CD14-positive monocyte (primary cell): ENCODE measurements at regions not wholly inside any gene's neighbourhood (a gene's known extent, or its start where the extent isn't known, plus 50 kb on each side); places are given as distances from the start of the nearest gene placed in this dataset.

Source experiments
- DNase-seq, 3 donors: peaks; one replicate each; pipeline ENCODE4 v3.0.0-alpha.2; 2011 to 2022
- H2AFZ ChIP-seq: 2 replicates; pipeline ENCODE4 v1.6.0; 2012; ENCODE audit warnings: mild to moderate bottlenecking, low read depth, low read length, inconsistent platforms; ENCODE audit not compliant: insufficient read depth, poor library complexity, severe bottlenecking
- H3K27ac ChIP-seq, 2 donors: 1 replicate in 1 of 2; 2 replicates in 1 of 2; pipeline ENCODE4 v1.5.1; 2012 to 2013; ENCODE audit warnings: low read length in 2 of 2, control low read depth in 1 of 2, inconsistent platforms in 1 of 2, low read depth in 1 of 2, mild to moderate bottlenecking in 1 of 2
- H3K27me3 ChIP-seq, 2 donors: one replicate each; pipeline versions ENCODE4 v1.6.0 to v1.6.1; 2011 to 2013; ENCODE audit warnings: low read length in 2 of 2; ENCODE audit not compliant: control insufficient read depth in 2 of 2, insufficient read depth in 2 of 2
- H3K36me3 ChIP-seq, 2 donors: replicated peaks in 1 of 2; 1 replicate in 1 of 2; 2 replicates in 1 of 2; pipeline versions ENCODE4 v1.5.1 to v1.6.1; 2012 to 2013; ENCODE audit warnings: low read length in 2 of 2, control low read depth in 1 of 2, inconsistent platforms in 1 of 2, mild to moderate bottlenecking in 1 of 2; ENCODE audit not compliant: insufficient read depth in 2 of 2, control insufficient read depth in 1 of 2
- H3K4me1 ChIP-seq, 2 donors: 1 replicate in 1 of 2; 2 replicates in 1 of 2; pipeline versions ENCODE4 v1.5.1 to v1.6.1; 2012 to 2013; ENCODE audit warnings: low read length in 2 of 2, control low read depth in 1 of 2, inconsistent platforms in 1 of 2, mild to moderate bottlenecking in 1 of 2, moderate library complexity in 1 of 2; ENCODE audit not compliant: insufficient read depth in 2 of 2, control insufficient read depth in 1 of 2
- H3K4me2 ChIP-seq: replicated peaks from 2 replicates; pipeline ENCODE3; 2012; ENCODE audit warnings: low read length, moderate library complexity, mild to moderate bottlenecking; ENCODE audit not compliant: poor library complexity, severe bottlenecking; ENCODE audit errors: extremely low read depth
- H3K4me3 ChIP-seq, 3 experiments: fragments of 200-600 bp in 1 of 3; sonication (generic) in 1 of 3; replicated peaks in 1 of 3; 1 replicate in 2 of 3; 2 replicates in 1 of 3; pipeline ENCODE4 v1.5.1; 2011 to 2013; ENCODE audit warnings: low read length in 3 of 3, mild to moderate bottlenecking in 3 of 3, control low read depth in 2 of 3, low read depth in 2 of 3, inconsistent platforms in 1 of 3, moderate library complexity in 1 of 3
- H3K79me2 ChIP-seq: 2 replicates; pipeline ENCODE4 v1.6.0; 2012; ENCODE audit warnings: mild to moderate bottlenecking, control low read depth, inconsistent platforms, low read length, moderate library complexity; ENCODE audit not compliant: insufficient read depth
- H3K9ac ChIP-seq: 2 replicates; pipeline ENCODE4 v1.6.0; 2017; ENCODE audit warnings: low read length, mild to moderate bottlenecking; ENCODE audit not compliant: insufficient read depth, poor library complexity, severe bottlenecking
- H3K9me3 ChIP-seq, 2 donors: replicated peaks in 1 of 2; 1 replicate in 1 of 2; 2 replicates in 1 of 2; pipeline versions ENCODE4 v1.5.1 to v1.6.1; 2012 to 2013; ENCODE audit warnings: low read length in 2 of 2, control low read depth in 1 of 2; ENCODE audit not compliant: control insufficient read depth in 1 of 2, insufficient read depth in 1 of 2
- H4K20me1 ChIP-seq: 2 replicates; pipeline ENCODE4 v1.6.0; 2012; ENCODE audit warnings: mild to moderate bottlenecking, low read length, control low read depth, moderate library complexity; ENCODE audit not compliant: insufficient read depth
- H3K27ac Mint-ChIP-seq, 7 donors: one replicate each; pipeline ENCODE4 v1.8.0; 2020; ENCODE audit warnings: mild to moderate bottlenecking in 7 of 7, mixed read lengths in 7 of 7, moderate library complexity in 6 of 7, inconsistent platforms in 2 of 7
- H3K27me3 Mint-ChIP-seq, 3 donors: one replicate each; pipeline ENCODE4 v1.8.0; 2021 to 2022; ENCODE audit warnings: low read depth in 3 of 3, mild to moderate bottlenecking in 3 of 3, mixed read lengths in 3 of 3, moderate library complexity in 3 of 3, inconsistent platforms in 1 of 3
- H3K36me3 Mint-ChIP-seq, 2 donors: one replicate each; pipeline ENCODE4 v1.8.0; 2020; ENCODE audit warnings: mixed read lengths in 2 of 2, inconsistent platforms in 1 of 2, mild to moderate bottlenecking in 1 of 2
- H3K4me1 Mint-ChIP-seq: one replicate; pipeline ENCODE4 v1.8.0; 2020; ENCODE audit warnings: mild to moderate bottlenecking, mixed read lengths
- H3K4me3 Mint-ChIP-seq, 2 donors: one replicate each; pipeline ENCODE4 v1.8.0; 2020; ENCODE audit warnings: mild to moderate bottlenecking in 2 of 2, mixed read lengths in 2 of 2, moderate library complexity in 1 of 2
- H3K9me3 Mint-ChIP-seq, 7 donors: one replicate each; pipeline ENCODE4 v1.8.0; 2020 to 2022; ENCODE audit warnings: mixed read lengths in 7 of 7, mild to moderate bottlenecking in 6 of 7, moderate library complexity in 6 of 7, inconsistent platforms in 2 of 7
- WGBS: methylation state at CpG from one replicate; pipeline ENCODE4 v1.1.5; 2013; ENCODE audit warnings: missing lambda C conversion rate; ENCODE audit not compliant: insufficient coverage; 5-methylcytosine and 5-hydroxymethylcytosine counted together
- intact Hi-C, 2 donors: fragments of 100-400 bp; cut with micrococcal nuclease; formaldehyde crosslinking; loops; one replicate each; pipeline versions ENCODE4 v1.15.0 to v1.15.1; 2023
- TF ChIP-seq, protein P1 (sequence below): fragments of 200-600 bp; IDR thresholded peaks from one replicate; pipeline ENCODE4 v1.8.0; 2022; ENCODE audit warnings: antibody characterized with exemption, mild to moderate bottlenecking

DNA sequence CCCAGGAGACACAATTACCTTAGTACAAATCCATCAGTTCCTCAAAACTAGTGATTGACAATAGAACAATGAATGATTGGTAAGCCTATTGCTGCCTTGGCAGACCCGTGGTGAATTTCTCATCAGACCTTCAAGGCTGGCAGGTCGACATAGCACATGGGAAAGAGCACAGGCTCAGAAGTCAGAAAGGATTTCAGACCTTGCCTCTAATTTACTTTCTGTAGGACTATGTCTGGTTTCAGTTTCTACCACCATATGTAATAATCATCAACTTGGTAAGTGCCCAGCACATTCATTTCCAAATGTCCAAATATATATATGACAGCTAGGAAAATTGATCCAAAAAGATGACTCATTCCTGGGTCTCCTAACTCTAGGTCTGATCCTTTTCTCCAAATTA, 62.5 kb upstream of the GRHL3 start:
- intact Hi-C loops: no loop called here
- no peaks in the 10 kb centered on the region for H3K36me3 ChIP-seq
- H4K20me1 ChIP-seq: no peaks in the 10 kb centered on the region
- Mint-ChIP-seq H3K4me3 (no peak overlapping the region), H3K27ac (no peak overlapping the region), H3K36me3 (no peaks in the 10 kb centered on the region), H3K9me3 (no peaks in the 10 kb centered on the region), H3K27me3 (peaks cover 0 to 5% (median 0%) of the 10 kb centered on the region in 3 donors), H3K4me1 (peaks cover 8% of the 10 kb centered on the region)
- no peaks in the 10 kb centered on the region for H3K9me3 ChIP-seq
- no peak overlapping the region for H3K4me3 ChIP-seq
- H3K4me1 ChIP-seq: peaks cover 5 to 8% of the 10 kb centered on the region in 2 donors
- TF ChIP-seq, protein P1, sequence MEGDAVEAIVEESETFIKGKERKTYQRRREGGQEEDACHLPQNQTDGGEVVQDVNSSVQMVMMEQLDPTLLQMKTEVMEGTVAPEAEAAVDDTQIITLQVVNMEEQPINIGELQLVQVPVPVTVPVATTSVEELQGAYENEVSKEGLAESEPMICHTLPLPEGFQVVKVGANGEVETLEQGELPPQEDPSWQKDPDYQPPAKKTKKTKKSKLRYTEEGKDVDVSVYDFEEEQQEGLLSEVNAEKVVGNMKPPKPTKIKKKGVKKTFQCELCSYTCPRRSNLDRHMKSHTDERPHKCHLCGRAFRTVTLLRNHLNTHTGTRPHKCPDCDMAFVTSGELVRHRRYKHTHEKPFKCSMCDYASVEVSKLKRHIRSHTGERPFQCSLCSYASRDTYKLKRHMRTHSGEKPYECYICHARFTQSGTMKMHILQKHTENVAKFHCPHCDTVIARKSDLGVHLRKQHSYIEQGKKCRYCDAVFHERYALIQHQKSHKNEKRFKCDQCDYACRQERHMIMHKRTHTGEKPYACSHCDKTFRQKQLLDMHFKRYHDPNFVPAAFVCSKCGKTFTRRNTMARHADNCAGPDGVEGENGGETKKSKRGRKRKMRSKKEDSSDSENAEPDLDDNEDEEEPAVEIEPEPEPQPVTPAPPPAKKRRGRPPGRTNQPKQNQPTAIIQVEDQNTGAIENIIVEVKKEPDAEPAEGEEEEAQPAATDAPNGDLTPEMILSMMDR: no peak
- no peak for DNase-seq
- 86% methylated on average over 2 of the region's 2 CpGs for WGBS
- no peaks in the 10 kb centered on the region for H3K79me2 ChIP-seq
- no peak overlapping the region for H3K4me2 ChIP-seq
- H3K27me3 ChIP-seq: no peaks in the 10 kb centered on the region
- no peak overlapping the region for H2AFZ ChIP-seq
- no peak overlapping the region for H3K27ac ChIP-seq
- no peak overlapping the region for H3K9ac ChIP-seq

DNA sequence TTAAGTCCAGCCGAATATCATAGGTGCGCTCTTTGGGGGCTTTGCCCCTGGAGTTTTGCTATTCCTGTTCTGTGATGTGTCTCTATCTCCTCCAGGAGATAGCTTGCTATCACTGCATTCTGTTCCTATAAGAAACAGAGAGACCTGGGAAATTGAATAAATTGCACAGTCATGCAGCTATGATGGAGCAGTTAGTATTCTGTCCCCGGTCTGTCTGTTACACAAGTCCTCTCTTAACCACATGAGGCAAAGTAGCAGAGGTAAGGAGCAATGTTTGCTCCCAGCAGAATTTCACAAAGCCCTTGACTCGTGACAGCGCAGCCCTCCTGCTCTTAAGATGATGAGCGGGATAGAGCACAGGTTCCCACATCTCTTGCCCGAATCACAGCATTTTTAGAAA, 63.9 kb upstream of the GRHL3 start:
- peaks cover 5 to 8% of the 10 kb centered on the region in 2 donors for H3K4me1 ChIP-seq
- 56% methylated on average over 7 of the region's 7 CpGs for WGBS
- peaks cover 0 to 6% (median 0%) of the 10 kb centered on the region in 3 donors for H3K27me3 Mint-ChIP-seq

More for the DNA sequence above, 63.9 kb upstream of the GRHL3 start:
- TF ChIP-seq, protein P1: no peak
- peak in 1 of 3 donors; percentile 9 for DNase-seq
- Histone ChIP-seq H2AFZ (peak overlapping the region; percentile 32), H3K4me3 (no peak overlapping the region), H3K36me3 (no peaks in the 10 kb centered on the region), H3K27me3 (no peaks in the 10 kb centered on the region), H4K20me1 (no peaks in the 10 kb centered on the region), H3K4me2 (no peak overlapping the region), H3K9me3 (no peaks in the 10 kb centered on the region), H3K79me2 (no peaks in the 10 kb centered on the region), H3K9ac (no peak overlapping the region), H3K27ac (no peak overlapping the region)
- Mint-ChIP-seq H3K27ac (peak overlapping the region in 1 of 7 donors; percentile 58), H3K4me3 (no peak overlapping the region), H3K36me3 (no peaks in the 10 kb centered on the region), H3K9me3 (peaks cover 0 to 2% (median 0%) of the 10 kb centered on the region in 7 donors), H3K4me1 (peaks cover 8% of the 10 kb centered on the region)
- intact Hi-C loops: no loop called here
